ENCODE measurements at regions not wholly inside any gene's neighbourhood (a gene's known extent, or its start where the extent isn't known, plus 50 kb on each side); places are given as distances from the start of the nearest gene placed in this dataset.
"Not testable (repeated sequence)": the region's sequence is repeated elsewhere in the genome, so short reads cannot be mapped to it uniquely, and the experiment has no call there.

DNA sequence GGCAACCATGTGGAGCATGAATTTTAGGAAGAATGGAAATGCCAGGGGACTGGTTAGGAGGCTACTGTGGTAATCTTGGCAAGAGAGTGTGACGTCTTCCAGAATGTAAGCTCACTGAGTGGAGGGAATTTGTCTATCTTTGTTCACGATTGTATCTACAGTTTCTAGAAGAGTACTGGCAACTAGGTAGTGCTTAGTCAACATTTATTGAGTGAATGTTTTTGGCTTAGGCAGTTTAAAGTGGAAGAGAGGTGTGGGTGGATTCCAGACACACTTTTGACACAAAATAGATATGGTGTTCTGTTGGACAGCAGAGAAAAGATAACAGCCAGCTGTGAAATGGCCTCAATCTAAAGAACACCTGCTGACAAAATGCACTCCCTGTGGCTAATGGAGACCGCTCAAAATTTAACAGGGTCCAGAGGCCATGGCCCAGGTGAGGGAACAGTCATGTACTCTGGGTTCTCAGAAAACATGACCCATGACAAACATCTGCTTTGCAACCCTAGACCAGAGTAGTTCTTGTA lies 139.3 kb downstream of the GPX5 start:
- Histone ChIP-seq H3K36me3 (no peaks in the 10 kb centered on the region), H3K27ac (no peak overlapping the region), H3K27me3 (no peaks in the 10 kb centered on the region), H3K4me1 (no peaks in the 10 kb centered on the region), H3K4me3 (no peak overlapping the region), H3K9me3 (no peaks in the 10 kb centered on the region)
- TF ChIP-seq, protein P1, sequence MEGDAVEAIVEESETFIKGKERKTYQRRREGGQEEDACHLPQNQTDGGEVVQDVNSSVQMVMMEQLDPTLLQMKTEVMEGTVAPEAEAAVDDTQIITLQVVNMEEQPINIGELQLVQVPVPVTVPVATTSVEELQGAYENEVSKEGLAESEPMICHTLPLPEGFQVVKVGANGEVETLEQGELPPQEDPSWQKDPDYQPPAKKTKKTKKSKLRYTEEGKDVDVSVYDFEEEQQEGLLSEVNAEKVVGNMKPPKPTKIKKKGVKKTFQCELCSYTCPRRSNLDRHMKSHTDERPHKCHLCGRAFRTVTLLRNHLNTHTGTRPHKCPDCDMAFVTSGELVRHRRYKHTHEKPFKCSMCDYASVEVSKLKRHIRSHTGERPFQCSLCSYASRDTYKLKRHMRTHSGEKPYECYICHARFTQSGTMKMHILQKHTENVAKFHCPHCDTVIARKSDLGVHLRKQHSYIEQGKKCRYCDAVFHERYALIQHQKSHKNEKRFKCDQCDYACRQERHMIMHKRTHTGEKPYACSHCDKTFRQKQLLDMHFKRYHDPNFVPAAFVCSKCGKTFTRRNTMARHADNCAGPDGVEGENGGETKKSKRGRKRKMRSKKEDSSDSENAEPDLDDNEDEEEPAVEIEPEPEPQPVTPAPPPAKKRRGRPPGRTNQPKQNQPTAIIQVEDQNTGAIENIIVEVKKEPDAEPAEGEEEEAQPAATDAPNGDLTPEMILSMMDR (IDR thresholded peaks at IDR 0.05) = no peak
- intact Hi-C loops (cut with DNase I) = no loop called here
- no peak for DNase-seq (ENCODE audit: low spot score in 2 of 2)

DNA sequence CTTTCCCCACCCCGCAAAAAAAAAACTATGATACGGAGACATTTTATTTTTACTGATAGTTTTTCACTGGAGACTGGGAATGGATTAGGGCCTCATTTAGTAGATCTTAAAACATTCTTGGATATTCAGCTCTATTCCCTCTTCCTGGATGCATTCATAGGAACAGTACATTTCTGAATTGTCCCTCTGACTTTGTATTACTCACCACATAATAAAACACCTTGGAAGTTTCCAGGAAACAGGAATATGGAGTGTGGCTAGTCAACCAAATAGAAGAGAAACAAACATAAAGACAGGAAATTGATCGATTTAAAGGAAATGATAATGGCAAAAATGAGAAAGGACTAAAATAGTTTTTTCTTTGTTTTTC lies 147.7 kb downstream of the GPX5 start:
- intact Hi-C loops (cut with DNase I) = no loop called here
- Histone ChIP-seq H3K27me3 (peaks cover 4% of the 10 kb centered on the region), H3K36me3 (no peaks in the 10 kb centered on the region), H3K4me1 (no peaks in the 10 kb centered on the region), H3K4me3 (no peak overlapping the region), H3K9me3 (no peaks in the 10 kb centered on the region), H3K27ac (no peak overlapping the region)
- TF ChIP-seq, protein P1 (IDR thresholded peaks at IDR 0.05) = no peak
- DNase-seq (ENCODE audit: low spot score in 2 of 2) = no peak

DNA sequence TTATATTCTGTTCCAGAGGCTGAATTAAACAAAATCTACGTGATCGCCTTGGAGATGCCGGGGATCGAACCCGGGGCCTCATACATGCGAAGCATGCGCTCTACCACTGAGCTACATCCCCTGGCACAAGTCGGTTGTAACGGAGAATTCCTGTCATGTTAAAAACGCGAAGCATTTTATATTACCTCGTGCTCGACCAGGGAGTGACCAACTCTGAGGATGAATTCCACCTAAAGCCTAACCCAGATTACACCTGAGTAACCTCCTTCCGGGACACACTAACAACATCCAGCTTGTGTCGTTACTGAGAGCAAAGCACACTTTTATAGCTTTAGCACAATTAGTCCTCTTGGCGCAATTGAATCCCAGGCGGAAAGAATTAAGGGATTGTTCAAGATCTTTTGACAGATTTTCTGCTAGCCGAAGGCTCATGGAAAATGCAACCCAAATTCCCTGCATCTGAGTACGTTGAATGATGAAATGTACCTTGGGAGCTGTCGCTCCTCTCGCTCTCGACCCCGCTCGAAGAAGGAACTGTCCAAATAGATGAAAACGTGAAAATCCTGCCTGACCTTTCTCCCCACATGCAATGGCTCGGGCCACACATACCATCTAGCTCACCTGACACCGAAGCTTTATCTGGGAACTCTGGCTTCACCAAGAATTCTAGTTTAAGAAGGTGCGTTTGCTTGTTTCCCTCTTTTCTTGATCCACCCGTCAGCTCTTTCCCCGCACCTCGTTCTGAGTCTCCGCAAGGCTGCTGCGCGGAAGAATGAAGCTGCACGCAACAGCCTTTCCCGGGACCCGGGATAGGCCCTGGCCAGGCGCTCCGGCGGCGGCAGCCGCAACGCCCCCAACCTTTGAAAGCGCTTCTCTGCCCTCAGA lies 148.3 kb downstream of the GPX5 start:
- Histone ChIP-seq H3K27ac (no peak overlapping the region), H3K4me3 (no peak overlapping the region), H3K27me3 (peaks cover 4% of the 10 kb centered on the region), H3K4me1 (no peaks in the 10 kb centered on the region), H3K9me3 (no peaks in the 10 kb centered on the region), H3K36me3 (no peaks in the 10 kb centered on the region)
- intact Hi-C loops (cut with DNase I) = no loop called here
- TF ChIP-seq, protein P1 (IDR thresholded peaks at IDR 0.05) = no peak
- DNase-seq (ENCODE audit: low spot score in 2 of 2) = no peak

DNA sequence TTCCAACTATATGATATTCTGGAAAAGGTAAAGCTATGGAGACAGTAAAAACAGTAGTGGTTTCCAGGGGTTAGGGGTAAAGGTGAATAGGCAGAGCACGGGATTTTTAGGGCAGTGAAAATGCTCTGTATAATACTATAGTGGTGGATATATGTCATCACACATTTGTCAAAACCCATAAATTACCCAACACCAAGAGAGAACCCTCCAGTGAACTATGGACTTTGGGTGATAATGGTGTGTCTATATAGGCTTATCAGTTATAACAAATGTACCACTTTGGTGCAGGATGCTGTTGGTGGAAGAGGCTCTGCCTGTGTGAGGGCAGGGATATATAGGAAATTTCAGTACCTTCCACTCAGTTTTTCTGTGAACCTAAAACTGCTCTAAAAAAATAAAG lies 149.9 kb downstream of the GPX5 start:
- DNase-seq (ENCODE audit: low spot score in 2 of 2) = no peak
- H3K27ac ChIP-seq = no peak overlapping the region
- no peaks in the 10 kb centered on the region for H3K9me3 ChIP-seq
- intact Hi-C loops (cut with DNase I) = no loop called here
- H3K27me3 ChIP-seq = peaks cover 4% of the 10 kb centered on the region
- TF ChIP-seq, protein P1 (IDR thresholded peaks at IDR 0.05) = no peak
- no peak overlapping the region for H3K4me3 ChIP-seq
- H3K36me3 ChIP-seq = no peaks in the 10 kb centered on the region
- H3K4me1 ChIP-seq = no peaks in the 10 kb centered on the region

DNA sequence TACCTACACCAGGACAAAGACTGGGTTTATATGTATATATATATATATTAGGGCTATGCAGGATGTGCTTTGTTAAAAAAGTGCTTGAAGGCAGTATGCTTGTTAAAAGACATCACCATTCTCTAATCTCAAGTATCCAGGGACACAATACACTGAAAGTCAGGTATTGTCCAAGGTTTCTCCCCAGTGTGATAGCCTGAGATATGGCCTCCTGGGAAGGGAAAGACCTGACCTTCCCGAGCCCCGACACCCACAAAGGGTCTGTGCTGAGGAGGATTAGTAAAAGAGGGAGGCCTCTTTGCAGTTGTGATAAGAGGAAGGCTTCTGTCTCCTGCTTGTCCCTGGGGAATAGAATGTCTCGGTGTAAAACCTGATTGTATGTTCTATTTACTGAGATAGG lies 156.9 kb downstream of the GPX5 start:
- no peaks in the 10 kb centered on the region for H3K36me3 ChIP-seq
- no peaks in the 10 kb centered on the region for H3K27me3 ChIP-seq
- H3K9me3 ChIP-seq = no peaks in the 10 kb centered on the region
- DNase-seq (ENCODE audit: low spot score in 2 of 2) = no peak
- H3K27ac ChIP-seq = no peak overlapping the region
- TF ChIP-seq, protein P1 (IDR thresholded peaks at IDR 0.05) = no peak
- H3K4me1 ChIP-seq = no peaks in the 10 kb centered on the region
- no peak overlapping the region for H3K4me3 ChIP-seq
- intact Hi-C loops (cut with DNase I) = no loop called here

DNA sequence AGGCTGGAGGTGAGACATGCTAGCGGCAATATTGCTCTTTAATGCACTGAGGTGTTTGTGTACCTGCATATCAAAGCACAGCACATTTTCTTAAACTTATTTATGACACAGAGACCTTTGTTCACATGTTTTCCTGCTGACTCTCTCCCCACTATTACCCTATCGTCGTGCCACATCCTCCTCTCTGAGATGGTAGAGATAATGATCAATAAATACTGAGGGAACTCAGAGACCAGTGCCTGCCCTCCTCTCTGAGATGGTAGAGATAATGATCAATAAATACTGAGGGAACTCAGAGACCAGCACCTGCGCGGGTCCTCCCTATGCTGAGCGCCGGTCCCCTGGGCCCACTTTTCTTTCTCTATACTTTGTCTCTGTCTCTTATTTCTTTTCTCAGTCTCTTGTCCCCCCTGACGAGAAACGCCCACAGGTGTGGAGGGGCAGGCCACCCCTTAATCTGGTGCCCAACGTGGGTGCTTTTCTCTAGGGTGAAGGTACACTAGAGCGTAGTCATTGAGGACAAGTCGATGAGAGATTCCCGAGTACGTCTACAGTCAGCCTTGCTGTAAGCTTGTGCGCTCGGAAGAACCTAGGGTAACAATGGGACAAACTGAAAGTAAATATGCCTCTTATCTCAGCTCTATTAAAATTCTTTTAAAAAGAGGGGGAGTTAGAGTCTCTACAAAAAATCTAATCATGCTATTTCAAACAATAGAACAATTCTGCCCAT lies 157.4 kb downstream of the GPX5 start:
- intact Hi-C loops (cut with DNase I); H3K4me1 ChIP-seq; H3K9me3 ChIP-seq; H3K4me3 ChIP-seq; H3K27me3 ChIP-seq; DNase-seq (ENCODE audit: low spot score in 2 of 2); H3K36me3 ChIP-seq; H3K27ac ChIP-seq: not testable (repeated sequence)

Measured in ascending aorta (tissue), 2 donors.